Neural crest cell (in vitro differentiated cells): ENCODE measurements at regions not wholly inside any gene's neighbourhood (a gene's known extent, or its start where the extent isn't known, plus 50 kb on each side); places are given as distances from the start of the nearest gene placed in this dataset.

ENCODE experiments used
- DNase-seq: peaks from one replicate; pipeline ENCODE4 v3.0.0; 2021; ENCODE audit warnings: low read depth, mixed read lengths, low spot score
- H3K27ac Mint-ChIP-seq: one replicate; pipeline ENCODE4 v1.8.0; 2021; ENCODE audit warnings: mild to moderate bottlenecking, mixed read lengths; ENCODE audit not compliant: unreplicated experiment
- H3K27me3 Mint-ChIP-seq: 2 replicates; pipeline ENCODE4 v1.8.0; 2021; ENCODE audit warnings: low read depth, mild to moderate bottlenecking, mixed read lengths
- H3K36me3 Mint-ChIP-seq: 2 replicates; pipeline ENCODE4 v1.8.0; 2021; ENCODE audit warnings: low read depth, mild to moderate bottlenecking, mixed read lengths
- H3K4me1 Mint-ChIP-seq: 2 replicates; pipeline ENCODE4 v1.8.0; 2021; ENCODE audit warnings: mixed read lengths
- H3K4me3 Mint-ChIP-seq: one replicate; pipeline ENCODE4 v1.8.0; 2021; ENCODE audit warnings: mild to moderate bottlenecking, mixed read lengths
- H3K9me3 Mint-ChIP-seq: 2 replicates; pipeline ENCODE4 v1.8.0; 2021; ENCODE audit warnings: mixed read lengths
- TF ChIP-seq, protein P1 (sequence below): fragments of 200-600 bp; sonication (generic); conservative IDR thresholded peaks from 2 replicates; pipeline ENCODE4 v1.5.0; 2021; ENCODE audit warnings: antibody characterized with exemption, mild to moderate bottlenecking

GRCh38 chr16:35314298-35314697 is 1854.9 kb downstream of the TP53TG3F start:
- Mint-ChIP-seq H3K4me1 (no peaks in the 10 kb centered on the region), H3K27ac (no peak overlapping the region), H3K27me3 (no peaks in the 10 kb centered on the region), H3K9me3 (peaks cover 14% of the 10 kb centered on the region), H3K4me3 (no peak overlapping the region), H3K36me3 (peaks cover 2% of the 10 kb centered on the region)
- TF ChIP-seq, protein P1, sequence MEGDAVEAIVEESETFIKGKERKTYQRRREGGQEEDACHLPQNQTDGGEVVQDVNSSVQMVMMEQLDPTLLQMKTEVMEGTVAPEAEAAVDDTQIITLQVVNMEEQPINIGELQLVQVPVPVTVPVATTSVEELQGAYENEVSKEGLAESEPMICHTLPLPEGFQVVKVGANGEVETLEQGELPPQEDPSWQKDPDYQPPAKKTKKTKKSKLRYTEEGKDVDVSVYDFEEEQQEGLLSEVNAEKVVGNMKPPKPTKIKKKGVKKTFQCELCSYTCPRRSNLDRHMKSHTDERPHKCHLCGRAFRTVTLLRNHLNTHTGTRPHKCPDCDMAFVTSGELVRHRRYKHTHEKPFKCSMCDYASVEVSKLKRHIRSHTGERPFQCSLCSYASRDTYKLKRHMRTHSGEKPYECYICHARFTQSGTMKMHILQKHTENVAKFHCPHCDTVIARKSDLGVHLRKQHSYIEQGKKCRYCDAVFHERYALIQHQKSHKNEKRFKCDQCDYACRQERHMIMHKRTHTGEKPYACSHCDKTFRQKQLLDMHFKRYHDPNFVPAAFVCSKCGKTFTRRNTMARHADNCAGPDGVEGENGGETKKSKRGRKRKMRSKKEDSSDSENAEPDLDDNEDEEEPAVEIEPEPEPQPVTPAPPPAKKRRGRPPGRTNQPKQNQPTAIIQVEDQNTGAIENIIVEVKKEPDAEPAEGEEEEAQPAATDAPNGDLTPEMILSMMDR: no peak
- no peak for DNase-seq

GRCh38 chr16:35319536-35320192 is 1860.3 kb downstream of the TP53TG3F start:
- no peak overlapping the region for H3K27ac Mint-ChIP-seq
- no peaks in the 10 kb centered on the region for H3K4me1 Mint-ChIP-seq
- no peak for DNase-seq
- H3K4me3 Mint-ChIP-seq: no peak overlapping the region
- no peaks in the 10 kb centered on the region for H3K27me3 Mint-ChIP-seq
- TF ChIP-seq, protein P1: no peak
- H3K36me3 Mint-ChIP-seq: peaks cover 2% of the 10 kb centered on the region
- H3K9me3 Mint-ChIP-seq: peaks cover 17% of the 10 kb centered on the region

- Mint-ChIP-seq H3K27me3 (no peaks in the 10 kb centered on the region), H3K9me3 (peaks cover 12% of the 10 kb centered on the region), H3K4me1 (no peaks in the 10 kb centered on the region), H3K4me3 (no peak overlapping the region), H3K27ac (no peak overlapping the region), H3K36me3 (peaks cover 6% of the 10 kb centered on the region)
- DNase-seq: no peak
- TF ChIP-seq, protein P1: no peak
These were observed 1866.5 kb downstream of the TP53TG3F start for GRCh38 chr16:35325936-35326335.

DNA sequence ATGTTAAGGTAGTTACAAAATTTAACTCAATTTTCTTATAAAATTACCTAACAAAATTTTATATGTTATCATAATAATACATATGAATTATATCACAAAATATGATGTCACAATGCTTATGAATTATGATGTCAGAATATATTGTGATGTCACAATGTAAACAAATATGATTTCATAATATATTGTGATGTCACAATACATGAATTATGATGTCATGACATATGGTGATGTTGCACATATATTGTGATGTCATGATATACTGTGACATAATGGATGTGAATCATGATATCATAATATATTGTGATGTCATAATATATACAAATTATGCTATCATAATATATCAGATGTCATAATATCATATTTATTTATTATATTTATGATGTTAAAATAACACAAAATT is 1879.9 kb downstream of the TP53TG3F start:
- Mint-ChIP-seq H3K9me3 (peaks cover 11% of the 10 kb centered on the region), H3K27ac (no peak overlapping the region), H3K27me3 (no peaks in the 10 kb centered on the region), H3K4me3 (no peak overlapping the region), H3K4me1 (no peaks in the 10 kb centered on the region), H3K36me3 (peaks cover 2% of the 10 kb centered on the region)
- TF ChIP-seq, protein P1: no peak
- no peak for DNase-seq

- Mint-ChIP-seq H3K4me1 (no peaks in the 10 kb centered on the region), H3K4me3 (no peak overlapping the region), H3K27me3 (no peaks in the 10 kb centered on the region), H3K9me3 (peaks cover 14% of the 10 kb centered on the region), H3K27ac (no peak overlapping the region), H3K36me3 (peaks cover 5% of the 10 kb centered on the region)
- no peak for DNase-seq
- TF ChIP-seq, protein P1: no peak
These were observed 1882.6 kb downstream of the TP53TG3F start for GRCh38 chr16:35342012-35342411.
